ENCODE measurements at regions not wholly inside any gene's neighbourhood (a gene's known extent, or its start where the extent isn't known, plus 50 kb on each side); places are given as distances from the start of the nearest gene placed in this dataset.

DNA sequence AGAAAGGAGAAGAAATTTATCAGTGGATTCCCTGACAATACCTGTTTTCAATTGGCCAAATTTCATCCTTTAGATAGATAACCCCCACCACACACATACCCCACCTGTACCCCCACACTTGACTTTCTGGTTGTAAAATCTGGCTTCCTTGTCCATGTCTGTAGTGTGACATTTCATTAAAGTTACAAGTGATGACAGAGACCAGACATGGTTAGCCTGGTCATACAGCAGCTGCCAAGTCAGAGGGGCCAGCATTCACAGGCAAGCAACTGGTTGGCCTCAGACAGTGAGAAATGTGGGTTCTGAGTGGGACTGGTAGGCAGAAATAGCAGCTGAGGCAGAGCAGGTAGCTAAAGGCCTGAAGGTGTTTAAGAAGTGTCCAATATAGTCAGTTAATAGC, 238.6 kb upstream of the SOX14 start:
- TF ChIP-seq, protein P1, sequence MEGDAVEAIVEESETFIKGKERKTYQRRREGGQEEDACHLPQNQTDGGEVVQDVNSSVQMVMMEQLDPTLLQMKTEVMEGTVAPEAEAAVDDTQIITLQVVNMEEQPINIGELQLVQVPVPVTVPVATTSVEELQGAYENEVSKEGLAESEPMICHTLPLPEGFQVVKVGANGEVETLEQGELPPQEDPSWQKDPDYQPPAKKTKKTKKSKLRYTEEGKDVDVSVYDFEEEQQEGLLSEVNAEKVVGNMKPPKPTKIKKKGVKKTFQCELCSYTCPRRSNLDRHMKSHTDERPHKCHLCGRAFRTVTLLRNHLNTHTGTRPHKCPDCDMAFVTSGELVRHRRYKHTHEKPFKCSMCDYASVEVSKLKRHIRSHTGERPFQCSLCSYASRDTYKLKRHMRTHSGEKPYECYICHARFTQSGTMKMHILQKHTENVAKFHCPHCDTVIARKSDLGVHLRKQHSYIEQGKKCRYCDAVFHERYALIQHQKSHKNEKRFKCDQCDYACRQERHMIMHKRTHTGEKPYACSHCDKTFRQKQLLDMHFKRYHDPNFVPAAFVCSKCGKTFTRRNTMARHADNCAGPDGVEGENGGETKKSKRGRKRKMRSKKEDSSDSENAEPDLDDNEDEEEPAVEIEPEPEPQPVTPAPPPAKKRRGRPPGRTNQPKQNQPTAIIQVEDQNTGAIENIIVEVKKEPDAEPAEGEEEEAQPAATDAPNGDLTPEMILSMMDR (optimal IDR thresholded peaks at IDR 0.05 in 1 of 3, IDR thresholded peaks at IDR 0.05 in 1 of 3, conservative IDR thresholded peaks at IDR 0.05 in 1 of 3; ENCODE audit: extremely low read depth in 1 of 3, insufficient read depth in 2 of 3, low read length in 3 of 3) = no peak
- TF ChIP-seq EZH2 (IDR thresholded peaks at IDR 0.05; ENCODE audit: low read length) = no peak
